HG02852 (cell line): ENCODE measurements at regions not wholly inside any gene's neighbourhood (a gene's known extent, or its start where the extent isn't known, plus 50 kb on each side); places are given as distances from the start of the nearest gene placed in this dataset.

Experiments used
- ATAC-seq: cut with Tn5 transposase; IDR thresholded peaks from one replicate; pipeline ENCODE4 v1.9.1; 2021; ENCODE audit warnings: mild to moderate bottlenecking, moderate library complexity; ENCODE audit not compliant: unreplicated experiment

DNA sequence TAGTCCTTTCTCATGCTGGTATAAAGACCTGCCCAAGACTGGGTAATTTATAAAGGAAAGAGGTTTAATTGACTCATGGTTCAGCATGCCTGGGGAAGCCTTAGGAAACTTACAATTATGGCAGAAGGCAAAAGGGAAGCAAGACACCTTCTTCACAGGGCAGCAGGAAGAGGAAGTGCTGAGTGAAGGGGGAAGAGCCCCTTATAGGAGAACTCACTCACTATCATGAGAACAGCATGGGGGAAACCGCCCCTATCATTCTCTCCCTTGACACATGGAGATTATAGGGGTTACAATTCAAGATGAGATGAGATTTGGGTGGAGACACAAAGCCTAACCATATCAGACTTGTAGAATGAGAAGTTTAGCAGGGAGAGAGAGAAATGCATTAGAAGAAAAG is 373.3 kb upstream of the DIAPH2 start:
- ATAC-seq = no peak

DNA sequence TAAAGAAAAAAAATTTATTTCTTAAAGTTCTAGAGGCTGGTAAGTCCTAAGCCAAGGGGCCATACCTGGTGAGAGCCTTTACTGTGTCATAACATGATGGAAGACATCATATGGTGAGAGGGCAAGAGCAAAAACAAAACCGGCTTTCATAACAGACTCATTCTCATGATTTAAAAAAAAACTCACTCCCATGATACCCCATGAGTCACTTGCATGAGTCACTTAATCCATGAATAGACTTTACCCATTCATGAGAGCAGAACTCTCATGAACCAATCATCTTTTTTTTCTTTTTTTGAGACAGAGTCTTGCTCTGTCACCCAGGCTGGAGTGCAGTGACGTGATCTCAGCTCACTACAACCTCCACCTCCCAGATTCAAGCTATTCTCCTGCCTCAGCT is 369.7 kb upstream of the DIAPH2 start:
- no peak for ATAC-seq

DNA sequence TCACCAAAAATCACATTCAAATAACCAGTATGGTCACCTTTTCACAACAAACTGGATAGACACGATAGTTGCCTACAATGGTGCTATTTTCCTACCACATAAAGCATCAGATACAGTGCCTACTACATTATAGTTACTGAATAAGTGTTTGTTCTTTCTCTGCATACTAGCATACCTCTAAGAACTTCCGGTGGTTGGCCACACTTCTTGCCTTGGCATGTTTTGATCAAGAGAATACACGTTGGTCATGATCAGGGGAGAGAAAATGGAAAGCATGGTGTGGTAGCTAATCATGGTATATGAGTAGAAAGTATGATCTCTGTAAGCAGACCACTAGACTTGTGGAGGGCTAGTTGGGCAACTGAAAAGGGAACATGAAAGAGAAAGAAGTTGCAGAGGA is 322.8 kb upstream of the DIAPH2 start:
- no peak for ATAC-seq

DNA sequence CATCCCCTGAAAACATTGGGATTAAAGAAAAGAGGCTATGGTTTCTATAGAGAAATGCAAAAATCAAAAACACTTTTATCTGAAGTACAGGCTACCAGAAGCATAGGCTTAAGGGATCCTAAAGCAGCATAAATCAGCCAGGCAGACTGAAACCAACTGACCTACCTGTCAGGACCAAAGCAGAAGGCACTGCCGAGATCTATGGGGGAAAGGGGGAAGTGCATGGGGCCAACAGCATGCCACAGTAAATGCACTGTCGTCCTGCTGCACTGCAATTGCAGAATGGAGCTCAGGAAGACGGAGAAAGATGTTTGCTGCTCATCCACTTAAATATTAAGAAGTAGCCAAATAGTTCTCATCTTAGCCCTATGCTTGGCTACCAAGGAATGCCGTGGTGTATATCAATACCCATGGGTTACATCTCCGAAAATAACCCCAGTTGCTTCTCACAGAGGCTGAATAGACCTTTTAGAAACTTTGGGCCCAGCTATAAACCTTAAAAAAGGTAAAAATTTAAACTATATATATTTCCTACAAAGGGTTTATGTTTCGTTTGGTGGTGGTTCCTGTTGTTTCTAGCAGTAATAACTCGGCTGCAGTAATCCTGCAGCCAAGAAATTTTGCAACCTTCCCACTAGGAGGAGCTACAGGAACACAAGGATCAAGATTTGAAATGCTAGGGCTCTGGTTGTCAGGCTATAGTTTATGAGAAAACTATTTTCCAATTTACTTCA is 312.2 kb upstream of the DIAPH2 start:
- no peak for ATAC-seq

DNA sequence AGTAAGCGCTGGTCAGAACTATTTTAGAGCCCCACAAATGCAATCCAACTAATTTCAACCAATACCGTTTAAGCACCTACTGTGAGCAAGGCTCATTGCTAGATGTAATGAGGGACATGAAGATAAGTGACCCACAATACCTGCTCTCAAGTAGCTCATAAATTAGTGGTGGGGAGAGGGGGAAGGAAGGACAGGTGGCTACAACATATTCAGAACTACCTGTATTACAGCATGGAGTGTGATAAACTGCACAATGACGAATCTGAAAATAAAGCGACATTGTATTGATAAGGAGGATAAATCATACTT is 311.6 kb upstream of the DIAPH2 start:
- ATAC-seq = no peak

DNA sequence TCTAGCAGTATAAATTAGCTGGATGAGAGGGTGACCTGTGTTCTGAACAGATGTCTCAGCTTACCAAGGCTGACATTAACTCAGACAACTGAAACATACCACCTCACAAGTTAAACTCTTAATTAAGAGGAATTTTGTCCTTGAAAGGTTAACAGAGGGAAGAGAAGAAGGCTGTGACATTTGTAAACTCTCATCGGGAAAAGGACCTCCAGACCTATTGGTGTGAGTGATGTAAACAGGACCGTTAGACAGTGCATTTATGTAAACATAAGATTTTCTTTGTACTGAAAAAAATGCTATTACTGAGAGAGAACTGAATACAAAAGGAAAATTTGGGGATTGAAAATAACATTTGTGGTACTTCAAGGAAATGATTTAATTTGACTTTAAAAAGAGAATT is 308.4 kb upstream of the DIAPH2 start:
- ATAC-seq = no peak

DNA sequence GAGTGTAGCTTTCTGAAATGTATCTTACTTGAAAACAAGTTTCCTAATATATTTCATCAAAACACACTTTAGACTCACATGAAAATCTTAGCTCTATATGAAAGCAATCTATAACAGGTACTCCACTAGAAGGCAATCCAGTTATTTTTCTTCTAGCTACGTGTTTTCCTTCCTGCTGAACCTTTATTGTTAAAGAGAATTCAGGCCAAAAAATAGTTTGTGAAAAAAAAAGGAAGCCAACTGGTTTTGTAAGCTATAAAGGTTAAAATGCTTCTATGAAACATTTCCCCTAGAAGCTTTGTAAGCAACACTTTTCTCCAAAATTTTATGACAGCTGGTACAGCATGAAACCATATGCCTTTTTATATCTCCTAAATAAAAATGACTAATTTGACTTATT is 304.7 kb upstream of the DIAPH2 start:
- ATAC-seq = no peak

DNA sequence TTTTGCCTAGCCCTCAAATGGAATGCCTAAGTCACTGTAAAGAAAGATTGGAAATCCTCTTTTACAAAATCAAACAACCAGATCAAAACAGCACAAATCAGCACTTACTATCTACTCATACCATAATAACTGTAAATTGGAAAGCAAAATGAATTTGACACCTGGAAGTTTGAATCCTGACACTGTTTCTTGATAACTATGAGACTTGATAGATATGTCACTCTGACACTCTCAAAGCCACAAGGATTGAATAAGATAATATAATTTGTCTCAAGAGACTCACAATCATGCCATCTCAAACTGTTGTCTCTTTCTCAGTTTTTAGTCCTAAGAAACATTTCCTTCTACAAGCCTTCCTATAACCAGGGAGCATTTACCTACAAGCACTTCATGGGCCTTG is 302.6 kb upstream of the DIAPH2 start:
- ATAC-seq = no peak

DNA sequence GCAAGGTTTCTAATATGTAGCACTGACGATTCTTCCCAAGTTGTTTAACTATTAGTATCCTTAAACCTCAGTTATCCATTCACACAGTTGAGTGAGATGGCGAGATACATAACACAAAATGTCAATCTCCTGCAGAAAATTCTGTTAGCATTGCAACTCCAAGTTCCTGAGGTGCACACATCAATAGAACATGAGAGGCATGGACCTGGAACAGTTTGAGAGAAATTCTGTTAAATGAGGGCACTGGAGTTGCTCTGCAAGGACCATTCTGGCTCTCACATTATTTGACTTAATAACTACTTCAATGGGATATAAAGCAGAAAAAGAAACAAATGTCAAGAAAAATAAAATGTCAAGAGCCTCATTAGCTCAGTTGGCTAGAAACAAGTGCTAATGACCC is 301.2 kb upstream of the DIAPH2 start:
- ATAC-seq = no peak

DNA sequence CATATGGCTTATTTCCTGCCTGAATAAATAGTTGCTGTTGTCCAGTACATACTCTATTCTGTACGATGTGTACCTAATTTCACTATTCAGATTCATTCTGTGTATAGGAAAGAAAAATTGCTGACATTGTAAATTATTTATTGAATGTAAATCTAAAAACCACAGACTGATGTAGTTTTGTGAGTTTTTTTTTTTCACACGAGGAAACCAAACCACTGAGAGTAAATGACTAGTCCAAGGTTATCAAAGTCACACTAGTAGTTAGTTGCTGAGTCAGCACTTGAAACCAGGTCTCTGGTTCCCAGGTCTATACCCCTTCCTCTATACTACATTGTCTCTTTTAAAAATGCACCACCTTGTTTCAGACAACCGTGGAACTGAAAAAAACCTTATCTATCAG is 298.3 kb upstream of the DIAPH2 start:
- no peak for ATAC-seq

DNA sequence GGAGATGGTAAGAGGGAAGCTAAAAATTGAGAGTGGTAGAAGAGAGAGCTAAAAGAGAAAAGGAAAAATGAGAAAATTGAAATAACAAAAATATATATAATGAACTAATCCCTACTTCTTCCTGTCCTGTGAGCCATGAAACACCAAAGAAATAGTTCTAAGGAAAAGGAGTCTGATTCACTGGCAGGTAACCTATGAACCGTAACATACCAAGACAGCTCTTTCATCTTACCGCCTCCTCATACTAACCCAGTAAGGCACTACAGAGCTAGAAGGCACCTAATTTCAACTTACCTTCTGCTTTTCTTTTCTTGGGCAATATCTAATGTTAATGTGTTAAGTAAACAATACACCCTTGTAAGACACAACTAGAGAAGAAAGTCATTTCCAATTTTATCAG is 297.7 kb upstream of the DIAPH2 start:
- ATAC-seq = no peak

DNA sequence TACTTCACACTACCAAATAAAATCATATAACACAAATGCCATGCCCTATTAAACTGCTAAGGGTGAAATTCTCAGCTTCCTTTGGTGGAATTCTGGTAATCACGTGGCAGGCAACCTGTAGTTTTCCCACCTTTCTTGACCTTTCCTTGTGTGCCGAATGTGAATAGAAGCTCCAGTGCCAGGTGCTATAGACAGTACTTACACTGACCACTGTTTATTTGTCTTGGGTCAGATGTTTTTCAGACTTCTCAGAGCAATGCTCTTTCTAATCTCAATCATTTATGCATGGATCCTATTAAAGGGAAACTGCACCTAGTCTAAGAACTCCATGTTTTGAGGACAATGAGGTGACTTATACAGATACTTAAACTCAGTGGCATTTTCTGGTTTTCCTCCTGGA is 296.8 kb upstream of the DIAPH2 start:
- no peak for ATAC-seq

DNA sequence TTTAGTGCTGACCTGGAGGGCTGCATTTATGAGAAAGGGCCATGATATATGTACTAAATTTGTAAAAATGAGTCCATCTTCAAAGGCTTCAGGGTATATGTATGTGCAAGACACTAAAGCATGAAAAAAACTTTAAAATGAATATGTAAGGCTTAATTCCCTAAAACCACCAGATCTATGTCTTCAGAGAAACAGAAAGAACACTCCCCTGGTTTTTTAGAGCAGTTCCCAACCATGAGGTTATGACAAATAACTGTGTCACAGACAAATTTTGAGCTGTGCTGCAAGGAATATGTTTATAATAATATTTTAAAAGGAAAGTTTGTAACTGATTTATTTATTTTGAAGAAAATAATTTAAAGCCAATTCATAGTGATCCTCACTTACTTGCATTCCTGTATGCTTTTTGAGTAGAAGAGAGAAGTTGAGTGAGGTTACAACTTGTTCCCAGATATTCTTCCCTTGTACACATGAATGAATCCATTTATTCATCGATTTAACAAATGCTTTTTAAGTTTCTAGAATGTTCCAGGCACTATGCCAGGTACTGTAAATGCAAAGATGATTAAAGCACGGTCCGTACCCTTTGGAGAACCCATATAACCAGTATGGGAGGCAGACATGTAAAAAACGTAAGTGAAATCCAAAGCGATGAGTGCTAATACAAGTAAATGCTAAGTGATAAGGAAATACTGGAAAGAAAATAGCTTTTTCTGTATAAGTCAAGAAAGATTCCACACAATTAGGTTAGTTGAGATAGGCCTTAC is 295.2 kb upstream of the DIAPH2 start:
- no peak for ATAC-seq

DNA sequence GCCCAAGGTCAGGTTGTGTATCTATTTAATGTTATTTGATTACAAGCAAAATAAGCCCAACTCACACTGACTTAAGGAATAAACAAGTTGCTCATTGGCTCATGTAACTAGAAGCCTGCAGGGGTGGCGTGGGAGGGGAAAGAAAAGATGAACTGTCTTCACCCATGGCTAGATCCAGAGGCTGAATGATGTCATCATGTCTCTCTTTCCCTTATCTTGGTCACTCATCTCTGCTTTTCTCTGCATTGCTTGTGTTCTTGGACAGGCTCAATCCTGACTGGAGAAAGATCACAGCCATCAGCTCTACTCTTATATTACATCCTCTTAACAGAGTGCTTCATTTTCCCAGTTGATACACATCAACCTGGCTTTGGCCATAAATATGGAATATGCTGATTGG is 290.0 kb upstream of the DIAPH2 start:
- no peak for ATAC-seq

DNA sequence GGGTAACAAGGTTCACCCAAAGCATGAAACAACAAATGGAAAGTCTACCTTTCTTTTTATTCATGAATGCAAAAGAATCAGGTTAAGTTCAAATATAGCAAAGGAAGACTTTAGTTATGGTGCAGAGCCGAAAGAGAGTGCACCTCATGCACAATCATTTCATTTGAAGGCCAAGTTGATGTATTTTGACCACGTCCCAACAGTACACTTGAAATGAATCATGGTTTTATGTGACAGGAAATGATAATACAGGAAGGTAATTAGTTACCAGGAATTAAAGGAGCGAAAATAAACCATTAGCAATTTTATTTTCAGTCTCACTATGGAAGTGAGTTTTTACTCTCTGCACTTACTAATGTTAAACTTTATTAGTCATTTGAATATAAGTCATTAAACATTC is 281.2 kb upstream of the DIAPH2 start:
- no peak for ATAC-seq

DNA sequence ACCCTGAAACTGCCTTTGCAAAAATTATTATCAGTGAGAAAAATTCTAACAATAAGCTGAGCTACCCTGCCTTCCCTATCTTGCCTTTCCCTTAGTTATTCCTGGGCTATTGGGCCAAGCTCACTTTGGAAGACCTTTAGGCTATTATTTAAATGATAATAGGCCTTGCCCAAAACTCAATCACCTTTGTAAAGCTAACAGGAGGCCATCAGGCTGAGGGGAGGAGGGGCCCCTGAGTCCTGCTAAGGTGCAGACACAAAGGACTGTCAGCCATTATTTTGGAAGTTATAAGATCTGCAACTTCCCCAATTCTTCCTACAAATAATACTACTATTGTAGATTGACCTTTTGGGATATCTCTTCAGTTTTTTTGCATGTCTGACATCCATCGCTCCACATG is 278.8 kb upstream of the DIAPH2 start:
- no peak for ATAC-seq

DNA sequence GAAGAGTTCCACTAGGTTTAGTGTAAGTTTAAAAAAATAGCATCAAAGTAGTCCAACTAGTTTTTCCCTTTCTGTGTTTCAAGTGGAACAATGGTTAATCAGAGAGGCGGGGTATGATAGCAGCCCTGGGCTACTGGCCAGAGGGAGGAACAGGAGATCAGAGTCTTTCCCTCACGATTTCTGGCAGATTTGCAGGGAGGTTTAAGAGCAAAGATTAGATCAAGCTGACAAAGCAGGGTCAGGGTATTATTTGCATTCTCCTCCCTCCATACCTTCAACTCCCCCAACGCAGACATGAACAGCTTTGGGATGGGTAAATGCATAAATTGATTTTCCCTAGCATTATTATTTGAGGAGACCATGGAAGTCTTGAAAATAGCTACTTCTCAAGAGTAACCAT is 277.6 kb upstream of the DIAPH2 start:
- no peak for ATAC-seq

DNA sequence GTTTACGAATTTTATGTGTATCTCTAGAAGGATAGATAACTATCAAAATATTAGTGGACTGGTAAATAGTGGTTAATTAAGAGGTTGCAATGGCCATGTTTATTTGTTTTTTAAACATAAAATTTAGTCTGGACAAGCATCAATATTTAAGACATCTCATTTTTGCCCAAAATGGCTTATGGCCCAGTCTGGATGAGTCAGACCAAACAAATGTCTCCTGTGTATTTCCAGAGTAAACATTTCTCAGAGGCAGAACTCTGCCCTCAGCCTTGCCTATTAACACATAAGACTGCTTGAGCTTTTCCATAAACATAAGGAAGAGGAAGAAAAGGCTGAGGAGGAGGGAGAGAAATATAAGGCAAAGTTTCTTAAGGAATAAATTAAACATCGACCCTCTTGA is 277.1 kb upstream of the DIAPH2 start:
- no peak for ATAC-seq

DNA sequence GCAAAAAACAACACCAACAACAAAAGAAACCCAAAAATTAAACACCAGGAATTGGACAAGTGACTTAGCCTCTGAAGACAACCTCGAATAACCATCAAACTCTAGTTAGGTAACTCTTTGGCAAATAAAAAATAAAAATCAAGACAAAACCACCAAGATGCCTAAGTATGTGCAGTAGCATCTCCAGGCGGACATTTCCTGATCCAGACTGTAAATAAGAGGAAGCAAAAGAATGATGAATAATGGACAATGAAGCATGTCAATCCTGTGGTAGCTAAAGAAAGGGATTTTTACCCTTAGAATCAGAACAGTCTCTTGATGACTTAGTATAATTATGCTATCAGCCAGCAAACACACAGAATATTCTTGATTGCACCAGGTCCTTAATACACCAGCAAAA is 276.7 kb upstream of the DIAPH2 start:
- no peak for ATAC-seq

DNA sequence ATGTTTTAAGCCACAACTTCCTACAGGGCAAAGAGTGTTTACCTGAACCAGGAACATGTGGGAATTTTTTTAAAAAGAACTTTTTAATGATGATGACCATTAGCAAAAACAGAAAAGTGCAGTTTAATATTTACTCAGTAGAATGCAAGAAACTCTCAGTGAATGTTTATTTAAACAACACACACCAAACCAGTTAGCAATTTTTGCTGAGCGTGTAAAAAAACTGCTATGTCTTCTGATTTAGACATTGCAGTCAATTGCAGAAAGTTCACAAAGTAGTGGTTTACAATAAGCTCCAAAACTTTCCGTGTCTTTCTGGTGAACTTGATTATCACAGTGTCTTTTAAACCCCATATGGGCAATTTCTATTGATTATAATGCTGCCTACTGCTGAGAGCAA is 273.7 kb upstream of the DIAPH2 start:
- no peak for ATAC-seq

DNA sequence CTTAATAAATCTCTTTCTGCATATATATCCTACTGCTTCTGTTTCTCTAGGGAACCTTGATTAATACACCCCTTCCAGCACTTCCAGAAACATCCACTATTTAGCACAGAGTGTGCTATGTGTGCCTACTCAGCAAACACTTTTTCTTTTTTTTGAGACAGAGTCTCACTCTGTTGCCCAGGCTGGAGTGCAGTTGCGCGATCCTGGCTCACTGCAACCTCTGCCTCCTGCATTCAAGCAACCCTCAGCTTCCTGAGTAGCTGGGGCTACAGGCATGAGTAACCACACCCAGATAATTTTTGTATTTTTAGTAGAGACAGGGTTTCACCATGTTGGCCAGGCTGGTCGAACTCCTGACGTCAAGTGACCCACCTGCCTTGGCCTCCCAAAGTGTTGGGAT is 266.9 kb upstream of the DIAPH2 start:
- ATAC-seq = no peak

DNA sequence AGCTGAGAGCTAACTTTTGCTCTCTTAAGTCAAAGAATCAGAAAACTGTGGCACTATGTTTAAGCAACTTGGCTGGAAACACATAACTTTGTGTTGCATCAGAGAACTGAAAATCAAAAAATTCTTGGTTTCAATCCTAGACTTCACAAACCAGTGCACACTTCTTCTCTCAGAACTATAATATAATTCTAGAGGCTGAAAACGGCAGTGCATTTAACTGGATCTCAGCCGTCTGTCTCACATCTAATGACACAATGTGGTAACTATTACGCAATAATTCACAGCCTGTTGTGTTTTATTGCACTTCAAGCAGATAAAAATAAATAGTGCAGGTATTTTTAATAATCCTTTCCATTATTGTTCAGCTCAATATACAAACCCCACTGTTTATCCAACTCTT is 260.6 kb upstream of the DIAPH2 start:
- ATAC-seq = no peak

DNA sequence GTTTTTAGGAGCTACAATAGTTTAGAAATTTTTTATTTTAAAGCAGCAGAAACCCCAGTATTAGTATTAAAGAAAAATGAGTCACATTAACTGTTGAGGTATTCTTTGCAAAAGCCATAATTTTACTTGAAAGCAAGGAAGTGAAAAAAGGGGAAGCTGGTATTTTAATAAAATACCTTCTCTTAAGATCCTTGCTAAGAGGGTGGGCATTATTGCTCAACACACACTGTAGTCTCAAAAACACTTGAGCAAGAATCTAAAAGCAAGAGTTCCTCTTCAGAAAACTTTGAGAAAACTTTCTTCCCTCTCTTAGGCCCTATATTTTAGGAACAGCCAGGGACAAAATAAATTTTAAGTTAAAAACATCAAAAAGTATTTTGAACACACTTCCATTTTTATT is 259.4 kb upstream of the DIAPH2 start:
- no peak for ATAC-seq
